GM18909 (cell line): ENCODE measurements at regions not wholly inside any gene's neighbourhood (a gene's known extent, or its start where the extent isn't known, plus 50 kb on each side); places are given as distances from the start of the nearest gene placed in this dataset.
"Not testable (repeated sequence)": the region's sequence is repeated elsewhere in the genome, so short reads cannot be mapped to it uniquely, and the experiment has no call there.

Experiments
- ATAC-seq: cut with Tn5 transposase; IDR thresholded peaks from one replicate; pipeline ENCODE4 v1.9.1; 2021; ENCODE audit warnings: mild to moderate bottlenecking; ENCODE audit not compliant: unreplicated experiment, poor library complexity

GRCh38 chr2:147016181-147016580, 828.6 kb upstream of the ACVR2A start:
- ATAC-seq, result no peak

GRCh38 chr2:147015591-147015990, 829.2 kb upstream of the ACVR2A start:
- ATAC-seq, result no peak

DNA sequence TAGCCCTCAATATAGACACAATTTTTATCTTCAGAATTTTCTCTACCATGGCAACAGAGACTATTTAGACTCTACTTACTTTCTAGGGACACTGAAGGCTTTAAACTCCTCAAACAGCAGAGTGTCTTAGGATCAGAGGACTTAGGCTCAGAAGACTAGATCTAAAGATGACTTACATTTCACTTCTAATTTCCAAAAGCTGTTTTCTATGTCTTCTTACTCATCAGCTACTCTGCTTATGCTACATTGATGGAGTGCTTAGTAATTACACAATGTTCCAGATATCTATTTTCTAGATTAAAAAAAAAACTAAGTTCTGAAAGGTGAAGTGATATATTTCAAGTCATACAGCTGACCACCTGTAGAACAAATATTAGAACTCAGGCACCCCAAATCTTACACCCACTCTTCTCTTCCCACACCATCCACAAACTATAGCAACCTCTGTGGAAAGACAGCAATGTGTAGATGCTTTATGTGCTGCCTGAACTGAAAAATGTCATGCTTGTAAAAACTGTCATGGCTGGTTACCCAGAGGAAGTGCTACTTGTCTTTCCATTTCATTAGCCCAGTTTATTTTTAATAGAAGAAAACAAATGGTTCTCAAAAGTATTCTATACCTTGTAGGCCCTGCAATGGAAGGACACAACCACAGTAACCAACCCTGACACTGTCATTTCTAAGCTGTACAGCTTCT, 831.0 kb upstream of the ACVR2A start:
- ATAC-seq, result no peak

DNA sequence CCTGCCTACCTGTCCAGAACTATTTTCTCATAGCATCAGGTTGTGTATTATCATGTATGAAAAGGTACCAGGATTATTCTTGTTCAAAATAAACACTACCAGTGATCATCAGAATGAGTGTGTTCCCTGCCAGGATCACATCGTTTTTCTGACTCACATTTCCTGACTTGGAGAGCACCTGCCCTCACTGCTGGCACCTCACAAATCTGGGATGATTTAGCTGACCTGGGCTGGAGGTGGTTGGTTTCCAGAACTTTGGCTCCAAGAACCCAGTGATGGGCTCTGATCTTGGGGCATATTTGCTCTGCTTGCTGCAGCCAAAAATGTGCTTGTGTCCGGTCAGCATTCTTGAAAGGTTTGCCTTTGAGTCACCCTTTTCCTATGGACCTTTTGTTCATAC, 836.3 kb upstream of the ACVR2A start:
- ATAC-seq, result no peak

GRCh38 chr2:147006736-147007141, 838.1 kb upstream of the ACVR2A start:
- no peak for ATAC-seq

- no peak for ATAC-seq
Observed at GRCh38 chr2:147003081-147003480, 841.7 kb upstream of the ACVR2A start.

DNA sequence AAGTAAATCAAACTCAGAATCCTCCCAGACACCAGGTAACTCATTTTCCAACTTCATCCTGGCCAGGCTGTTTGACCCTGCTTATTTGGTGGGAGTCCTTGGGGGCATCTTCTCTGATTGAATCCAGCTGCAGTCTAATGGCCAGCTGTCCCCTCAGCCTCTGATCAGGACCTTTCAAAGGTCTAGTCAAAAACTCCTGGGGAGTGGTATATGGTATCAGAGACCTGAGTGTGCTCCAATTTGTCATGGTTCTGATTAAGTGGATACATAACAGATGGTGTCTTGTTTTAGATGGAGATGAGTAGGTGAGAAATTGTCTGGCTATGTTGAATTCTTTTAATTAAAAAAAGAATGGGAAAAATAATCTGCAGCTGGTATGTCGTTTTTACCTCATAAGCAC, 842.6 kb upstream of the ACVR2A start:
- no peak for ATAC-seq

GRCh38 chr2:147001061-147001460, 843.8 kb upstream of the ACVR2A start:
- no peak for ATAC-seq

- not testable (repeated sequence) for ATAC-seq
Observed at GRCh38 chr2:147000151-147000550, 844.7 kb upstream of the ACVR2A start.

- no peak for ATAC-seq
Observed at GRCh38 chr2:146997945-146998344, 846.9 kb upstream of the ACVR2A start.

- no peak for ATAC-seq
Observed at GRCh38 chr2:146997488-146997887, 847.3 kb upstream of the ACVR2A start.

DNA sequence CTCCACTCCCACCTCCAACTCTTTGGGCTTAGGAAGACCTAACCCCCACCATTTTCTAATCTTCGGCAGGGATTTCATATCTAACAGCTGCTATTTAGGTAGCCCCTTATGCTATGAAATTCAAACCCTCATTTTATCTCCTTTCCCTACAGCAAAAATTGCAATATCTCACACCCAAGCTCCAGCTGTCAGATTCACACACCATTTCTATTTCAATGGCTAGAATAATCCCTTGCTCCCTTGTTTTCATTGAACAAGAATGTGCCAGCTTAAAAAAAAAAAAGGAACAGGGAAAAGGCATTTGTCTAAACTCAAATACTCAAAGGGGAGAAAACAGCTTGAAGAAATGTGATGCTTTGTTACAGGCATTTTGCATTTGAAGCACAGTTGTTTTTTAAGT, 850.6 kb upstream of the ACVR2A start:
- no peak for ATAC-seq

DNA sequence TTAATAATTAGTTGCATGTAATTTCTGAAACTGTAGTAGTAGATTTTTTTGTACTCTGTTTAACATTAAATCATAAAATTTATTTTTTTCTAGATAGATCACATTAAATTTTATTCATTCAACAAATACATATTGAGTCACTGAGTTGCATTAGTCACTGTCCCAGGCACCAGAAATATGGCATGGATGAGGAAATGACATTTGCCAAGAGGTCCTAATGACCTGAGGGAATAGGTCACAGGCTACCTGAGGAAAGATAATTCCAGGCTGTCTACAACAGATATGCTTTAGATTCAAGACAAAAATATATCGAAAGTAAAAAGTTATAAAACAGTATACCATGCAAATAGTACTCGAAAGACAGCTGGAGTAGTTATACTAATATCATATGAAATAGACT, 852.4 kb upstream of the ACVR2A start:
- no peak for ATAC-seq

DNA sequence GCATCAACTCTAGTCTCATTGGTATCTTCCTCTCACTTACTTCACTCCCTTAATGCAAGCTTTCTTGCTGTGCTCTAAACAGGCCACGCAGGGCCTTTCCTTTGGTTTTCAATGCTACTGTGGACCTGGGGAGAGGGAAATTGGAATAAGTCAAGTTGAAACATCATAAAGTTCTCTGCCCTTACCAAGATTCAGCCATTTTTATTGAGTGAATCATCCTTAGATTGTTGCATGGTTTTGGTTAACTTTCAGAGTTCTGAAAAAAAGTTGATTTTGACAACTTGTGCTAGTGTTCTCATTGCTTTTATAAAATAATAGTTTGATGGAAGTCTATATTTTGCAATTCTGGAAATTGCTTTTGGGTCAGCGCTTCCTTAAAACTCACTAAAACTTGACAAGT, 852.8 kb upstream of the ACVR2A start:
- ATAC-seq, result no peak

- ATAC-seq, result no peak
Observed at GRCh38 chr2:146990311-146991054, 854.3 kb upstream of the ACVR2A start.

- ATAC-seq, result no peak
Observed at GRCh38 chr2:146989741-146990140, 855.1 kb upstream of the ACVR2A start.

DNA sequence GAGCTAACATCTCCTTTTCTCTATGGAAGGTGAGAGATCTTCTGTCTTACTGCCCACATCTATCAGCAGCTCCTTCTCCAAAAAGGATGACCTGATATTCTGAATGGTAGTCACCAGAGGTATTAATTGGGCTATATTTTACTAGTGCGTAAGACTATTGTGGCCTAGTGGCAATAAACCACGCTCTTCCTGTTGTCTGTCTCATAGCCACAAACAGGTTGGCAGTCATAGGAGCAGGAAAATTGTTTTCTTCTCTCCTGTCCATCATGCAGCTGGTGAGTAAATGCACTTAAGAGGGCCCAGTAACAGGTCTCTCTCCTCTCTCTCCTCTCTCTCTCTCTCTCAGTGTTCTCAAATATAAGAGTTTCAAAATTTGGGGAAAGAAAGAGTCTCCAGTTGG, 856.8 kb upstream of the ACVR2A start:
- no peak for ATAC-seq

DNA sequence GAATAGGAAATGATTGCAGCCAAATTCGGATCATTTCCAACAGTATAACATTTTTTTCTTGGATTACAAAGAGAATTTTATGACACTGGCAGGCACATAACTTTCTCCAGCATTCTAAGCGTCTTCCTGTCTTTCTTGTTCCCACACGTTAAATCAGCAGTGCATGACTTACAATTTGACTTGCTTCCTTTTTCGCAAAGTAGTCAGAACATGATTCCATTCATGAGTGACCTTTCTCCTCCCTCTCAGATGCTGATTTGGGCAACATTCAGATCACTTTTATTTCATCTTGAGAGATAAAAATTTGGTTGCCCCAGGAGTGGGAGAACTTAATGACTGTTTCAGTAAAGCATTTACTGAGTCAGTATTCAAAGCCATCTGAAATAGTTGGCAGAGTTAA, 858.7 kb upstream of the ACVR2A start:
- ATAC-seq, result no peak

GRCh38 chr2:146985753-146986152, 859.1 kb upstream of the ACVR2A start:
- ATAC-seq, result no peak

GRCh38 chr2:146984014-146984413, 860.8 kb upstream of the ACVR2A start:
- no peak for ATAC-seq

- no peak for ATAC-seq
Observed at GRCh38 chr2:146982393-146982846, 862.4 kb upstream of the ACVR2A start.

DNA sequence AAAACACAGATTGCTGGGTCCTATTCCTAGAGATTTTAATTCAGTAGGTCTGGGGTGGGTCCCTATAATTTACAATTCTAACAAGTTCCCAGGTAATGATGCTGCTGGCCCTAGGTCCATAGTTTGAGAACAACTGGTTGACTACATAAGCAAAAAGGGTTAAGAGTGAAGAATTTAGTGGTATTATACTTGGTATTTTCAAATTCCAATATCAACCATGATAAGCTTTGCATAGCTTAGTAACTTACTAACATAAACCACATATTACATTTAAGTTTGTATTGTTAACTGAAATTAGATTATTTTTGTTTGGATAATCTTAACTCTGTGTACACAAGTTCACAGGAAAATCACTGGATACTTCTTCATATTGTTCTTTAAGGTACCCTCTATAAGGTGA, 862.9 kb upstream of the ACVR2A start:
- ATAC-seq, result no peak
